NB4 (cell line): ENCODE measurements at regions not wholly inside any gene's neighbourhood (a gene's known extent, or its start where the extent isn't known, plus 50 kb on each side); places are given as distances from the start of the nearest gene placed in this dataset.
A peak's percentile ranks its signal among the peaks of the same experiment; 100 is the strongest.

Experiments
- DNase-seq: peaks from one replicate; pipeline ENCODE4 v3.0.0; 2010; ENCODE audit warnings: low read depth
- H3K4me3 ChIP-seq: one replicate; pipeline ENCODE4 v1.5.1; 2011; ENCODE audit warnings: mild to moderate bottlenecking, low read depth, low read length, moderate library complexity
- MYC ChIP-seq: IDR thresholded peaks from 2 replicates; pipeline ENCODE4 v1.6.1; 2011; ENCODE audit warnings: low read depth, low read length
- POLR2A ChIP-seq: IDR thresholded peaks from 2 replicates; pipeline ENCODE4 v1.6.1; 2011; ENCODE audit warnings: mild to moderate bottlenecking; ENCODE audit not compliant: insufficient read length; ENCODE audit errors: extremely low read depth
- TF ChIP-seq, protein P1 (sequence below): IDR thresholded peaks from one replicate; pipeline ENCODE4 v1.5.1; 2012; ENCODE audit warnings: low read depth, low read length
- TF ChIP-seq, protein P2 (sequence below): IDR thresholded peaks from 2 replicates; pipeline ENCODE4 v1.6.1; 2011; ENCODE audit warnings: low read depth, low read length

DNA sequence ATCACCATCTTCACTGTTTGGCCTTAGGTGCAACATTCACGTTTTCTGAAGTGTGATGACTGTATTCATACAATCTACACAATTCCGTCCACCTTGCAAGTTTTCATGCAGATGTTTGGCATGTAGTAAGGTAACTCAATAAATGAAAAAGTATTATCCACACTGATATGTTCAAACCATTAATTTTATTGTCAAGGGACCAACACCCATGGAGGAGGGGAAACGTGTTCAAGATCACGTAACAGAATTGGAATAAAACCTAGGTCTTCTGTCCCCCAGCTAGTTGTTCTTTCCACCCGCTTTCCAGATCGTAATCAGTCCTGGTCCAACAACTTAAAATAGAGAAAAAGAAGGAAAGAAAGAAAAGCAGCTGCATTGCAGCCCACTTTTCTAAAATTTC lies 560.4 kb upstream of the MCTP2 start:
- no peak for DNase-seq
- TF ChIP-seq POLR2A: no peak
- TF ChIP-seq, protein P1, sequence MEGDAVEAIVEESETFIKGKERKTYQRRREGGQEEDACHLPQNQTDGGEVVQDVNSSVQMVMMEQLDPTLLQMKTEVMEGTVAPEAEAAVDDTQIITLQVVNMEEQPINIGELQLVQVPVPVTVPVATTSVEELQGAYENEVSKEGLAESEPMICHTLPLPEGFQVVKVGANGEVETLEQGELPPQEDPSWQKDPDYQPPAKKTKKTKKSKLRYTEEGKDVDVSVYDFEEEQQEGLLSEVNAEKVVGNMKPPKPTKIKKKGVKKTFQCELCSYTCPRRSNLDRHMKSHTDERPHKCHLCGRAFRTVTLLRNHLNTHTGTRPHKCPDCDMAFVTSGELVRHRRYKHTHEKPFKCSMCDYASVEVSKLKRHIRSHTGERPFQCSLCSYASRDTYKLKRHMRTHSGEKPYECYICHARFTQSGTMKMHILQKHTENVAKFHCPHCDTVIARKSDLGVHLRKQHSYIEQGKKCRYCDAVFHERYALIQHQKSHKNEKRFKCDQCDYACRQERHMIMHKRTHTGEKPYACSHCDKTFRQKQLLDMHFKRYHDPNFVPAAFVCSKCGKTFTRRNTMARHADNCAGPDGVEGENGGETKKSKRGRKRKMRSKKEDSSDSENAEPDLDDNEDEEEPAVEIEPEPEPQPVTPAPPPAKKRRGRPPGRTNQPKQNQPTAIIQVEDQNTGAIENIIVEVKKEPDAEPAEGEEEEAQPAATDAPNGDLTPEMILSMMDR: no peak
- TF ChIP-seq MYC: no peak
- TF ChIP-seq, protein P2, sequence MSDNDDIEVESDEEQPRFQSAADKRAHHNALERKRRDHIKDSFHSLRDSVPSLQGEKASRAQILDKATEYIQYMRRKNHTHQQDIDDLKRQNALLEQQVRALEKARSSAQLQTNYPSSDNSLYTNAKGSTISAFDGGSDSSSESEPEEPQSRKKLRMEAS: no peak
- no peak overlapping the region for H3K4me3 ChIP-seq

DNA sequence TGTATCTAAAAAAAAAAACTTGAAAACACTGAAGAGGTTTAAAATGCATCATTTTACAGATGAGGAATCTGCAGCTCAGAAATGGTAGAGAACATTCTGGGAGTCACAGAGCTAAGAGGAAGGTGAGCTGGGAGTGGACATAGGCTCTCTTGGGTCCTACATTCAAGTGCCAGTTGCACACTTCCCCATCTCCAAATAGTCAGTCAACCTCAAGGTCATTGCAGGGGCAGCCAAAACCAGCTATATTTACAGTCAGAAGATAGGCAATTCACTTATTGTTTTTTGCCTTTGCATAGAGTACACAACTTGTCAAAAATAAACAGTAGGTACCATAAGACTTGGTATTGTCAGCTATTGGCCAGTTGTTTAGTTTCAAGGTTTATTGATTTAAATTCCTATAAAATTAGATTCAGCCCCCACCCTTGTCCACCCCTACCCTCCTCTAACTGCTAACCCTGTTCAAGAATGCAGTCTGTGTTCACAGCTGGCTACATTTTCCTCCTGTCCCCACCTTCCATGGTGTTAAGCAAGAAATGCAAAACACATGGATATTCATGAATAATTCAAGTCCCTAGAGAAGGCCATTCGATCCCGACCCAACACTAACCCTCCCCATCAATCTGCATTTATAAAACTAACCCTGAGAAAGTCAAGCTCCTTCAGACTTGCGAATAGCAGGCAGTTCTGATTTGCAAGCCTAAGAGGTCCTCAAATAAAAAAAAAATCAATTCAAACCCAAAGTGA lies 567.0 kb upstream of the MCTP2 start:
- no peak overlapping the region for H3K4me3 ChIP-seq
- TF ChIP-seq, protein P1: no peak
- TF ChIP-seq, protein P2: no peak
- TF ChIP-seq POLR2A: no peak
- TF ChIP-seq MYC: no peak
- DNase-seq: no peak

DNA sequence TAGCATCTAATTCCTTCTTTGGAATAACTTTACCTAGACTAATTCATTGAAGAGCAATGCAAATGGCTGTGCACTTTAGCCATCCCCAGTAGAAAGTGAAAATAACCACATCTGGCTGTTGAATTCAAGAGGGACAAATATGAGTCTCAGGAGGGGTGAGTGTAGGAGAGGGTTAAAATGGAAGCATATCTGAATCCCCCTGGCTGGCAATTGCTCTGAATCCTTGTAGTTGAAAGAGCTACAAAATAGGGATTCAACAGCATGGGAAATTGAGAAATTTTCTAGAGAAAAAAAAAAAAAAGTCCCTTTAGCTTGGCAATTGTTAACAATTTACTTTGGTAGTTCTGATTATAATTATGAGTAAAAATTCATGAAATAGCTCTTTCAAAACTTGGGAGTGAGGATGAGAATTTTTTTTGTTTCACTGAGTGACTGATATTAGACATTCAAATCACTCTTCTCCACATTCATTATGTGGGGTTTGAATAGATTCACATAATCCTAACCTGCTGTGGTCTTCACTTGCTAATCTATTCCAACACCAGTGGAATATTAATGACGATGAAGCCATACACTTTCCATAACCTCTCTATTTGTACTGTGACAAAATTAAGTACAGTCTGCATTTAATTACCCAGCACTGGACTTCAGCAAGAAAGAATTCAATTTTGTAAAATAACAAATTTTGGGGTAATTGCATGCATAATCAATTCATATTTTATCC lies 569.0 kb upstream of the MCTP2 start:
- DNase-seq: no peak
- TF ChIP-seq POLR2A: no peak
- TF ChIP-seq, protein P1: no peak

DNA sequence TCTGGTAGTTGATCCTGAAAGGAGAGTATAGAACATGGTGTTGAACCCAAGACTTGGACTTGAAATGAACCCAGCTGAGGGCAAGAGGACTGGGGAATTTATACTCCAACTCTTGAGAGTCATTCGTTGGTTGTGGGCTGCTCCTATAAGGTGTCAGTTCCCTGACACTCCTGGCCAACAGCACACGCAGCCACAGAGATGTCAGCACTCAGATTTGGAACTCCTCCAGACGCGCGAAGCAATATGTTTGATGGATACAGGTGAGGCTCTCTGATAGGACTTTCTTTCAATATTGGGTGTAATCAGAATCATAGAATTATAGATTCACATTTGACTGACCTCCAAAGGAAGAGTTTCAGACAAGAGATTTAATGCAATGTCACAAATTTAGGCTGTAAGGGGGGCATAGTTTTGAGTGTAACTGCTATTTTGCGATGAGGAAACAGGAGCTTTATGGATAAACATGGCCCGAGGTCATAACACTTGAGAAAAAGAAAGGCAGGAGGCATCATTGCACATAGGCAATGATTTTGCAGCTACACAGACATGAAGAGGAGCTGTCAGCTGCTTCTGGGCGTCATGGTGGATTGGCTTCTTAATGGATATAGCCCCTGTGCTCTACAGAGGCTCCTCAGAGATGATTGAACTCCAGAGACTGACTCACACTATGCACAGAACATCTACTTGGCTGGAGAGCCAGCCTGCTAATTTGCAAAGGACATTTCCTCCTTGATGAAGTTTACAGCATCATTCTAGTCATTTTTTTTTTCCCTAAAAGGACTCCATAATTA lies 569.2 kb upstream of the RGMA start:
- no peak for TF ChIP-seq MYC
- DNase-seq: no peak
- H3K4me3 ChIP-seq: no peak overlapping the region

More for the DNA sequence above, 569.0 kb upstream of the MCTP2 start:
- H3K4me3 ChIP-seq: no peak overlapping the region

DNA sequence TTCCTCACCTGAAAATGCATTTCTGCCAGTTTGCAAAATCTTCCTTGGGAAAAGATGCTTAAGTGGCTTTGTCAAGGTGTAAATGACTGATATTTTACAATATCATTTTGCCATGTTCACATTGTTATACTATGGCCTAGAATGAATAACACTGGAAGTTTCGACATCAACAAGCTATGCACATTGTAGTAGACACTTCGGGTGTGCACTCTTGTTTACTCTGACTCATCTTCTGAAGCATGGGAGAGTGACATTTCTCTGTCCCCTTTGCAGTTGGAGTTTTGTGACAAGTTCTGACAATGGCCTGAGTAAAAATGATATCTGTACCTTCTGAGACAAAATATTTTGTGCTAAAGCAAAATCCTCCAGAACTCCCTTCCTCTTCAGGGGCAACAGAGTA lies 567.0 kb upstream of the RGMA start:
- no peak overlapping the region for H3K4me3 ChIP-seq
- TF ChIP-seq, protein P2: no peak
- no peak for TF ChIP-seq MYC
- no peak for TF ChIP-seq POLR2A
- TF ChIP-seq, protein P1: no peak
- DNase-seq: peak; percentile 5

DNA sequence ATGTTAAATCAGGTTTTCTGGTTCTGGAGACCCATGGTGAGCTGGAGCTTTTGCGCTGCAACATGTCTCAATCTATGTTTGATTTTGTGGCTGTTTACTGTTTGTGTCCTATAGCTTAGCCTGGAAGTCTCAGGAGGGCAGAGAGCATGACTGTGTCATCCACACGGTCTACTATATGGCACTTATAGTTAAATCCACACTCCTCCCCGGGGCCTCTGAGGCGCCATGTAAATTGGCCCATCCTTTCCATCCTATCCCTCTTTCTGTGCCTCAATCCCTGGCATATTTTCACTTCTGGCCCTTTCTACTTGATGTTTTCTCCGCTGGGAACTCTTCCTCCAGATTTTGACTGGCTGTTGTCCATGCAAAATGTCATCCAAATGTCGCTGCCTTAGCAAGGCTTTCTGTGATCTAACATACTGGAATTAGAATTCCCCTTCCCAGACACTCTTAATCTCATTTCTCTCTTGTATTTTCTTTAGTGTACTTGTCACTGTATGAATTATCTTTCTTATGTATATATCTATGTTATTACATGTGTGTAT lies 560.8 kb upstream of the RGMA start:
- DNase-seq: no peak
- no peak for TF ChIP-seq MYC
- H3K4me3 ChIP-seq: no peak overlapping the region
